ENCODE measurements at regions not wholly inside any gene's neighbourhood (a gene's known extent, or its start where the extent isn't known, plus 50 kb on each side); places are given as distances from the start of the nearest gene placed in this dataset.

- DNase-seq (ENCODE audit: low read depth) = no peak
Measured at GRCh38 chr7:46164629-46165028, 243.6 kb upstream of the IGFBP3 start.

DNA sequence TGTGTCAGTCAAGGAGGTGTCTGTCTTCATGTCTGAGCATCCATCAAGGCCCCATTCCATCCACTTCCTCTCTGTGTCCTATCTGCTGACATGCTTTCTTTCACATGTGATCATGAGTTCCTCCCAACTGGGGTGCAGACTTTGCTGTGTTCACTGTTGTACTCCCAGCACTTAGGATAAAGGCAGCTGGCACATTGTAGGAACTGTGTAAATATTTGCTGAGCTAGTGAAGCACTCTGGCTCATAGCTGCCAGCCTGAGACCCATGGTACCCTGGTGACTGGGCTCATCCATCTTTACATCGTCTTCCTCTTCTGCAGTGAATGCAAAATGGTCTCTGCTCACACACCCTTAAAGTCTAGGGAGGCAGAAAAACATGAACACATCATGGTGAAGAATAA, 242.2 kb upstream of the IGFBP3 start:
- no peak for DNase-seq (ENCODE audit: low read depth)

DNA sequence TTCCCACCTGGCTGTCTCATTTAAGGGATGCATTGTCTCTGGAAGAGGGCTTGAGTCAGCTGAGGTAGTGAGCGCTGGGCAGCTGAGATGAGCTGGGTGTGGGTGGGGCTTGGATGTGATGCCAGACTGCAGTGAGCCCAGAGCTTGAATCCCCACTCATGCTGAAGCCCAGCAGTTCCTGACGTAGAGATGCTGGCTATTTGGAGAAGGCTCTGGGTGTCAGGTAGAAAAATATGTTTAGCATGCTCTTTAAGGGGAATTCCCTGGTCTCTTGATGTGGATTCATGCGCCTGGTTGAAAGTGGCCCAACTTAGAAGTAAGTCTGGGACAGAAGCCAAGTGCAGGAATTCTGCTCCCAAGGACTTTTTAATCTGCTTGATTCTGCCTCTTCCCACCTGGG, 241.5 kb upstream of the IGFBP3 start:
- no peak for DNase-seq (ENCODE audit: low read depth)

GRCh38 chr7:46160861-46161260, 239.8 kb upstream of the IGFBP3 start:
- no peak for DNase-seq (ENCODE audit: low read depth)

- no peak for DNase-seq (ENCODE audit: low read depth)
Measured at GRCh38 chr7:46157931-46158330, 236.9 kb upstream of the IGFBP3 start.

GRCh38 chr7:46157404-46157803, 236.3 kb upstream of the IGFBP3 start:
- no peak for DNase-seq (ENCODE audit: low read depth)

- DNase-seq (ENCODE audit: low read depth) = no peak
Measured at GRCh38 chr7:46156853-46157252, 235.8 kb upstream of the IGFBP3 start.

- no peak for DNase-seq (ENCODE audit: low read depth)
Measured at GRCh38 chr7:46156086-46156485, 235.0 kb upstream of the IGFBP3 start.

- DNase-seq (ENCODE audit: low read depth) = no peak
Measured at GRCh38 chr7:46155367-46155766, 234.3 kb upstream of the IGFBP3 start.

GRCh38 chr7:46153951-46154787, 233.1 kb upstream of the IGFBP3 start:
- no peak for DNase-seq (ENCODE audit: low read depth)

- no peak for DNase-seq (ENCODE audit: low read depth)
Measured at GRCh38 chr7:46153583-46153950, 232.5 kb upstream of the IGFBP3 start.

- DNase-seq (ENCODE audit: low read depth) = no peak
Measured at GRCh38 chr7:46152696-46153095, 231.6 kb upstream of the IGFBP3 start.

DNA sequence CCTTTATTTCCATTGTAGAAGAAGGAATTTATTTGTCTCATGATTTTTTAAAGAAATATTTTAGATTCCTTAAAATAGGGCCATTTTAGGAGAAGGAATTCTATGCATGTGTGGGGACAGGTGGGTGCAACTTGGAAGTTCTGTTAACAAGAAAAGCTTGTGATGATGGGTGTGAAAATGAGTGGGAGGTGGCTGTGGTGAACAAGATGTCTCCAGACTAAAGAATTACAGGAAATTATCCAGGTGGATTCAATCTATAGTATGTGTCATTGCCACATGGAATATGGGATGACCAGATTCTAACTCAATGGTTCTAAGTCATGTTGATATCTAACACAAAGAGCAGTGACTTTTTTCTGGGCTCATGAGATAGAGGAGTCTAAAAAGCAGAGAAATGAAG, 229.6 kb upstream of the IGFBP3 start:
- DNase-seq (ENCODE audit: low read depth) = no peak

- DNase-seq (ENCODE audit: low read depth) = no peak
Measured at GRCh38 chr7:46150202-46150601, 229.1 kb upstream of the IGFBP3 start.

- DNase-seq (ENCODE audit: low read depth) = no peak
Measured at GRCh38 chr7:46147871-46148270, 226.8 kb upstream of the IGFBP3 start.

DNA sequence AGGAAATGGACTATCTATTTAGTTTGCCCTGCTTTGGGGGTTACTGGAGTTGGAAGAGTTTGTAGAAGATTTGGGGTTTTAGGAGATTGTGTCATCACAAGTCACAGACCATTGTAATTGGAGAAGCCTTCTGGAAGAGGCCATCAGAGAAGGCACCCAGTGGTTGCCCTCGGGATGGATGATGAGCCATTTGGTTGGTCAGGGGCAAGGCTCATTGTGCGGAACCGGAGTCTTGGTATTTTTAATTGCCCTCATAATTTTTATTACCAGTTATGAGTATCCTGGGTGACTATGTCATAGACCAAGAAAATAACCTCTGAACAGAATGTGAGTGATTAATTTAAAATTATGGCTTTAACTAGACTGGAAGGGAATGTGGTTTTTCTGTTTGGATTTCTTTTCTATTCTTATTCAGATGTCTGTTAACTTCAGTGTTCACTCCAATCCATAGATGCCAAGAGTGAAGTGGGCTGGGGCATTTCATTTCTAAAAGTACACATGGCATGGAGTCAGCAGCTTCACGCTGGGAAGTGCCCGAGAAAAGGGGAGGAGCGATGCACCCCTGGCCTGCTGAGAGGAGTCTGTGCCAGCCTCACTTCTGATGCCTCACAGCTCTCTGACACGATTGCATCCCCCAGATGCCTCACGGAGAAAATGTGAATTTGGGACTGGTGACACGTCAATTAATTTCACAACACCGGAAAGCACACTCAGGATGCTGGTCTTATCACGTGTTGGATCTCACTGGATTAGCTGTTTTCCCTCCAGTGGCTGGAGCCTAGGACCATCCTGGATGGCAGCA, 225.6 kb upstream of the IGFBP3 start:
- DNase-seq (ENCODE audit: low read depth) = peak; percentile 93

DNA sequence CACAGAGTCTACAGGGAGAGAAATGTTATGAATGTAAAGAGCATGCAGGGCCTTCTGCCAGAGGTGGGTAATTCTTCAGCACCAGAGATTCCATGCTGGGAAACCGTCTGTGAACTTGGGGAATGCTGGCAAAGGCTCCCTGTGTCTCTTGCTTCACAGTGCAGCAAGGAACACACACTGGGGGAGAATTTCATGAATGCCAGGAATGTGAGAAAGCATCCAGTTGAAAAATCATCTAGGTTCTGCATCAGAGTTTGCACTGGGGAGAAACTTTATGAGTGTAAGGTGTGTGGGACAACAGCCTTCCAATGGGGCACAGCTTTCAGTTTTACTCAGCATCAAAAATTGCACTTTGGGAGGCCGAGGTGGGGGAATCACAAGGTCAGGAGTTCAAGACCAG, 224.3 kb upstream of the IGFBP3 start:
- DNase-seq (ENCODE audit: low read depth) = peak; percentile 100

- DNase-seq (ENCODE audit: low read depth) = no peak
Measured at GRCh38 chr7:46143949-46144917, 223.2 kb upstream of the IGFBP3 start.

DNA sequence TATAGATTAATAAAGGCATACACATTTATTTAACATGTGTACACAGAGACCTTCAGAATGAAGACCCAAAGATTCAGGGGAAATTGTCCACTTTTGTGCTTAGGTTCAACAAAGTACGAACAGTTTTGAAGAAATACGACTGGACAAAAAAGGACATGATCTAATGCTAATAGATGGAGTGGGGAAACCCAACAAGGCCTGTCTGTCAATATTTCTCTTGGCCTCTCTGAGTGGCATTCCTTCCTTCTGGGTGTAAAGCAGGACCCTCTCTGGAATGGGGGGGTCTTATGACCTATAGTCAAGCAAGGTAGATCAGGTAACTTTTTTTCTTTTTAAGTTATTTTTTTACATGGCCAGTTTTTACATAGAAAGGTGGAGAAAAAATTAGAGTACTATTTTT, 222.3 kb upstream of the IGFBP3 start:
- no peak for DNase-seq (ENCODE audit: low read depth)

- peak; percentile 73 for DNase-seq (ENCODE audit: low read depth)
Measured at GRCh38 chr7:46139079-46139478, 218.0 kb upstream of the IGFBP3 start.

- no peak for DNase-seq (ENCODE audit: low read depth)
Measured at GRCh38 chr7:46137725-46138124, 216.7 kb upstream of the IGFBP3 start.

DNA sequence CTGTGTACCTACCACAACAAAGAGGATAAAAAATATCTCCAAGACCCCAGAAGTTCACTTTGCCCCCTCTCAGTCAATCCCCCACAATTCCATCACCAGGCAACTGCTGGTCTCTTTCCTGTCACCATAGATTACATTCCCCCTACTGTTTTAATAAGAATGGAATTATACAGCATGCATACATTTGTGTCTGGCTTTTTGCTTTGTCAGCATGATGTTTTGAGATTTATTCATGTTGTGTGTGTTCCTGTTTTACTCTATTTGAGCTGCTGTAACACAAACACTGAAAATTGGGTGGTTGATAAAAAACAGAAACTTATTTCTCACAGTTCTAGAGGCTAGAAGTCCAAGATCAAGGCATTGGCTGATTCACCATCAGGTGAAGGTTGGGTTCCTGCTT, 214.5 kb upstream of the IGFBP3 start:
- no peak for DNase-seq (ENCODE audit: low read depth)
